ENCODE measurements at regions not wholly inside any gene's neighbourhood (a gene's known extent, or its start where the extent isn't known, plus 50 kb on each side); places are given as distances from the start of the nearest gene placed in this dataset.

GRCh38 chr16:50425648-50426047 is 56.9 kb upstream of the BRD7 start (continued):
- TF ChIP-seq NFIC (IDR thresholded peaks at IDR 0.05; ENCODE audit: low read depth, low read length), result no peak
- TF ChIP-seq IKZF1 (conservative IDR thresholded peaks at IDR 0.05), result no peak
- TF ChIP-seq CHD4 (IDR thresholded peaks at IDR 0.05), result no peak
- TF ChIP-seq HSF1 (IDR thresholded peaks at IDR 0.05; ENCODE audit: low read depth, low read length), result no peak
- no peak for TF ChIP-seq HDAC6 (IDR thresholded peaks at IDR 0.05; ENCODE audit: unreplicated experiment)
- TF ChIP-seq RELB (IDR thresholded peaks at IDR 0.05; ENCODE audit: low read depth), result no peak
- no peak for TF ChIP-seq KLF5 (IDR thresholded peaks at IDR 0.05; ENCODE audit: partially characterized antibody)
- TF ChIP-seq ZNF592 (IDR thresholded peaks at IDR 0.05), result no peak
